ENCODE measurements at regions not wholly inside any gene's neighbourhood (a gene's known extent, or its start where the extent isn't known, plus 50 kb on each side); places are given as distances from the start of the nearest gene placed in this dataset.

DNA sequence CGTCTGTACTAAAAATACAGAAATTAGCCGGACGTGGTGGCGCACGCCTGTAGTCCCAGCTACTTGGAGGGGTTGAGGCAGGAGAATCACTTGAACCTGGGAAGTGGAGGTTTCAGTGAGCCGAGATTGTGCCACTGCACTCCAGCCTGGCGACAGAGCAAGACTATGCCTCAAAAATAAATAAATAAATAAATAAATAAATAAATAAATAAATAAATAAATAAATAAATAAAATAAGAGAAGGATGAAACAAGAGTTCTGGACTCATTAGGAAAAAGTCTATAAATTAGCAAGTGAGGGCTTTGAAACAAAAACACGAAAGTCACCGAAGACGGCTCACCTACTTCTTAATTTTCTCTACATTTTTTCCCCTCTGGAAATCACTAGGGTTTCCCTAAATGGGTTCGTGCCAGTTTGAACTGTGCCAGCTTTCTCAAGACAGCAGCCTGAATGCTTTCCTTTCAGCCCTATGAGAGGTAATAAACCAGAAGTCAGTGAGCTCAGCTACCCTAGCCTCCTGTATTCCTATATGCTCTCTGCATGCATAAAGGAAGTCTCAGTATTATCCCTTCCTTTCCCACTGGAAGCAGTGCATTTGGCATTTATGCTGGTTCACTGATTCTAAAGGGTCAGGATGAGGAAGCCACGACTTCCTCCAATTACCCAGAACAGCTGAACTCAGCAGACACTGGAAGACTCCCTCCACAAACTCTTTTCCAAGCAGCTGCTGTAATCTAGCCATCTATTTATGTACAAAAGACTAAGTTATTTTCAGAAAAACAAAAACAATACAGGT is 266.9 kb downstream of the ZBBX start:
- no peak for DNase-seq (ENCODE audit: low read depth, low spot score)
- peaks cover 2% of the 10 kb centered on the region for H3K9me3 ChIP-seq (ENCODE audit: control insufficient read depth, low read depth, low read length)
- no peak for FAIRE-seq
- no peaks in the 10 kb centered on the region for H3K79me2 ChIP-seq (ENCODE audit: control insufficient read depth, insufficient read depth, low read length)
- no peak overlapping the region for H2AFZ ChIP-seq (ENCODE audit: control insufficient read depth, low read length)
- H3K4me2 ChIP-seq (ENCODE audit: control insufficient read depth, extremely low read depth, insufficient read depth, low read depth, low read length), result no peak overlapping the region
- H3K9me1 ChIP-seq (ENCODE audit: control insufficient read depth, extremely low read depth, insufficient read depth, low read length), result no peaks in the 10 kb centered on the region
- H3K4me1 ChIP-seq (ENCODE audit: control insufficient read depth, extremely low read depth, insufficient read depth, low read length), result no peaks in the 10 kb centered on the region
- no peaks in the 10 kb centered on the region for H4K20me1 ChIP-seq (ENCODE audit: control insufficient read depth, extremely low read depth, insufficient read depth, low read length)
- H3K36me3 ChIP-seq (ENCODE audit: control insufficient read depth in 2 of 2, extremely low read depth in 1 of 2, insufficient read depth in 2 of 2, low read length in 2 of 2), result no peaks in the 10 kb centered on the region
- no peak overlapping the region for H3K27ac ChIP-seq (ENCODE audit: control insufficient read depth, insufficient read depth, low read length)
- no peak overlapping the region for H3K9ac ChIP-seq (ENCODE audit: control insufficient read depth, extremely low read depth, insufficient read depth, low read length)
- no peaks in the 10 kb centered on the region for H3K27me3 ChIP-seq (ENCODE audit: control insufficient read depth, extremely low read depth, insufficient read depth, low read length)
- dilution Hi-C loops (cut with MboI; ENCODE audit: extremely low pct_ligation_motif_present, low sequenced_read_pairs), result no loop called here
- no peak overlapping the region for H3K4me3 ChIP-seq (ENCODE audit: control insufficient read depth in 2 of 3, extremely low read depth in 1 of 3, insufficient read depth in 2 of 3, low read depth in 1 of 3, low read length in 3 of 3)
- TF ChIP-seq, protein P1, sequence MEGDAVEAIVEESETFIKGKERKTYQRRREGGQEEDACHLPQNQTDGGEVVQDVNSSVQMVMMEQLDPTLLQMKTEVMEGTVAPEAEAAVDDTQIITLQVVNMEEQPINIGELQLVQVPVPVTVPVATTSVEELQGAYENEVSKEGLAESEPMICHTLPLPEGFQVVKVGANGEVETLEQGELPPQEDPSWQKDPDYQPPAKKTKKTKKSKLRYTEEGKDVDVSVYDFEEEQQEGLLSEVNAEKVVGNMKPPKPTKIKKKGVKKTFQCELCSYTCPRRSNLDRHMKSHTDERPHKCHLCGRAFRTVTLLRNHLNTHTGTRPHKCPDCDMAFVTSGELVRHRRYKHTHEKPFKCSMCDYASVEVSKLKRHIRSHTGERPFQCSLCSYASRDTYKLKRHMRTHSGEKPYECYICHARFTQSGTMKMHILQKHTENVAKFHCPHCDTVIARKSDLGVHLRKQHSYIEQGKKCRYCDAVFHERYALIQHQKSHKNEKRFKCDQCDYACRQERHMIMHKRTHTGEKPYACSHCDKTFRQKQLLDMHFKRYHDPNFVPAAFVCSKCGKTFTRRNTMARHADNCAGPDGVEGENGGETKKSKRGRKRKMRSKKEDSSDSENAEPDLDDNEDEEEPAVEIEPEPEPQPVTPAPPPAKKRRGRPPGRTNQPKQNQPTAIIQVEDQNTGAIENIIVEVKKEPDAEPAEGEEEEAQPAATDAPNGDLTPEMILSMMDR (optimal IDR thresholded peaks at IDR 0.05 in 1 of 3, IDR thresholded peaks at IDR 0.05 in 1 of 3, conservative IDR thresholded peaks at IDR 0.05 in 1 of 3; ENCODE audit: extremely low read depth in 1 of 3, insufficient read depth in 2 of 3, low read length in 3 of 3), result no peak
- TF ChIP-seq EZH2 (IDR thresholded peaks at IDR 0.05; ENCODE audit: low read length), result no peak

- Histone ChIP-seq H3K27me3 (ENCODE audit: control insufficient read depth, extremely low read depth, insufficient read depth, low read length) (no peaks in the 10 kb centered on the region), H3K79me2 (ENCODE audit: control insufficient read depth, insufficient read depth, low read length) (no peaks in the 10 kb centered on the region), H3K9ac (ENCODE audit: control insufficient read depth, extremely low read depth, insufficient read depth, low read length) (no peak overlapping the region), H3K4me2 (ENCODE audit: control insufficient read depth, extremely low read depth, insufficient read depth, low read depth, low read length) (no peak overlapping the region), H3K9me1 (ENCODE audit: control insufficient read depth, extremely low read depth, insufficient read depth, low read length) (no peaks in the 10 kb centered on the region), H3K4me3 (ENCODE audit: control insufficient read depth in 2 of 3, extremely low read depth in 1 of 3, insufficient read depth in 2 of 3, low read depth in 1 of 3, low read length in 3 of 3) (no peak overlapping the region), H3K36me3 (ENCODE audit: control insufficient read depth in 2 of 2, extremely low read depth in 1 of 2, insufficient read depth in 2 of 2, low read length in 2 of 2) (no peaks in the 10 kb centered on the region), H4K20me1 (ENCODE audit: control insufficient read depth, extremely low read depth, insufficient read depth, low read length) (no peaks in the 10 kb centered on the region), H3K9me3 (ENCODE audit: control insufficient read depth, low read depth, low read length) (peaks cover 2% of the 10 kb centered on the region), H3K27ac (ENCODE audit: control insufficient read depth, insufficient read depth, low read length) (no peak overlapping the region), H2AFZ (ENCODE audit: control insufficient read depth, low read length) (no peak overlapping the region), H3K4me1 (ENCODE audit: control insufficient read depth, extremely low read depth, insufficient read depth, low read length) (no peaks in the 10 kb centered on the region)
- FAIRE-seq (no peak), DNase-seq (ENCODE audit: low read depth, low spot score) (no peak)
- no peak for TF ChIP-seq EZH2 (IDR thresholded peaks at IDR 0.05; ENCODE audit: low read length)
- TF ChIP-seq, protein P1 (optimal IDR thresholded peaks at IDR 0.05 in 1 of 3, IDR thresholded peaks at IDR 0.05 in 1 of 3, conservative IDR thresholded peaks at IDR 0.05 in 1 of 3; ENCODE audit: extremely low read depth in 1 of 3, insufficient read depth in 2 of 3, low read length in 3 of 3), result no peak
- dilution Hi-C loops (cut with MboI; ENCODE audit: extremely low pct_ligation_motif_present, low sequenced_read_pairs), result no loop called here
Measured at GRCh38 chr3:167110901-167111300, 269.2 kb downstream of the ZBBX start.

Measured in keratinocyte (primary cell).